ENCODE measurements at regions not wholly inside any gene's neighbourhood (a gene's known extent, or its start where the extent isn't known, plus 50 kb on each side); places are given as distances from the start of the nearest gene placed in this dataset.

DNA sequence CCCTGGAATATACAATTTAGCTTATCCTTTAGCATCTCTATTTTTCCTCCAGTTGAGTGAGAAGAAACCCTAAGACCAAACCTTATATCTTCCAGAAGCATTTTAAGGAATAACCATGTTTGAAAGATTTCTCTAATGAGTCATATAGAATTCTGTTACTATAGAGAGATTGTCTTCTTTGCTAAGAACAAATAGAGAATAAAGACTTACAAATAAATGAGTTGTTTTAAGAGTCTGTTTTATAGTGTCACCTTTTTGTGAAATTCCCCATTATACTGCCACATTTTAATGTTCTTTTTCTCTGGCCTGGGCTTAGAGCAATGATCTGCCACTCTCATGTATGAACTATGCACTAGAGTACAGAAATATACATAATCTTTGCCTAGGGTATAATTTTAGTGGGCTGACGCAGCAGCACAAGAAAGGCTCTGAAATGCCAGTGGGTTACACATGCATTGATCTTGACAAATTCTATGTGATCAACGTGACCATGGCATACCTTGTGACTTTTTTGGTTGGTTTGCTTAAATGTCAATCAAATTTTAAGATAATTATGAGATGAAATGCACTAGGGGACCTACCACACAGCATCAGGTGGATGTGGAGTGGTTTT is 145.1 kb upstream of the MKLN1 start:
- TF ChIP-seq POLR2A (IDR thresholded peaks at IDR 0.05; ENCODE audit: low read depth, low read length) (no peak), POU2F2 (IDR thresholded peaks at IDR 0.05; ENCODE audit: low read depth, low read length) (no peak), TAF1 (IDR thresholded peaks at IDR 0.05; ENCODE audit: low read depth, low read length) (no peak), POLR2AphosphoS5 (IDR thresholded peaks at IDR 0.05; ENCODE audit: low read depth, low read length) (no peak)
